ENCODE measurements at regions not wholly inside any gene's neighbourhood (a gene's known extent, or its start where the extent isn't known, plus 50 kb on each side); places are given as distances from the start of the nearest gene placed in this dataset.

DNA sequence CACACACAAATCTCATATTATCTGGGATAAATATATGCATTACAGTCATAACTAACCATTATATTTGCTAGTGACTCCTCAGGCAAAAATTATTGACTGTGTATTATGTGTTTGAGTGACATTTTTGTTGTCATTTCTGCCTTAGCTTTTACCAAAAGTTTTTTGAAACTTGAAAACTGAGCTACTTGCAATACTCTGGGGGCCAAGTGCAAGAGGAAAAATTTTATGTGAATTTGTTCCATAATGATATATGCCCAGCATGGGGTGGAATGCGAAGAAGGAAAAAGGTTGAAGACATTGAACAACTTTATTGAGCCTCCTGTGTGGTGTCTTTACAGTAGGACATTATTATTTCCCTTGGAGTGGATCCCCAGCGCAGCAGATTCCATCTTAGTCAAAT, 176.8 kb upstream of the FERD3L start:
- H3K9me3 Mint-ChIP-seq (ENCODE audit: low read depth, unreplicated experiment) = no peaks in the 10 kb centered on the region
- intact Hi-C loops (cut with micrococcal nuclease; ENCODE audit: unreplicated experiment) = no loop called here
- BruUV-seq (replicated peaks) = no TSS peak
- no peak for TF ChIP-seq CTCF (IDR thresholded peaks at IDR 0.05; ENCODE audit: unreplicated experiment)
- CTCF ChIA-PET = interaction anchor here (0.9 kb wide), 1 partner anchor 31 kb away, joined by 3 read pairs; no protein-coding TSS in a partner anchor
- H3K4me1 Mint-ChIP-seq (ENCODE audit: low read depth, unreplicated experiment) = no peaks in the 10 kb centered on the region
- H3K27ac Mint-ChIP-seq (ENCODE audit: unreplicated experiment) = no peak overlapping the region
- H3K36me3 Mint-ChIP-seq (ENCODE audit: insufficient read depth, unreplicated experiment) = no peaks in the 10 kb centered on the region
- H3K27me3 Mint-ChIP-seq (ENCODE audit: unreplicated experiment) = peaks cover 37% of the 10 kb centered on the region
- no peak overlapping the region for H3K4me3 Mint-ChIP-seq (ENCODE audit: low read depth, unreplicated experiment)
- no peak for DNase-seq

GRCh38 chr7:19318287-19318686, 173.1 kb upstream of the FERD3L start:
- peaks cover 39% of the 10 kb centered on the region for H3K27me3 Mint-ChIP-seq (ENCODE audit: unreplicated experiment)
- H3K36me3 Mint-ChIP-seq (ENCODE audit: insufficient read depth, unreplicated experiment) = no peaks in the 10 kb centered on the region
- CTCF ChIA-PET = no interaction called here
- no peak overlapping the region for H3K27ac Mint-ChIP-seq (ENCODE audit: unreplicated experiment)
- no peak for DNase-seq
- intact Hi-C loops (cut with micrococcal nuclease; ENCODE audit: unreplicated experiment) = no loop called here
- H3K4me1 Mint-ChIP-seq (ENCODE audit: low read depth, unreplicated experiment) = no peaks in the 10 kb centered on the region
- no TSS peak for BruUV-seq (replicated peaks)
- no peak for TF ChIP-seq CTCF (IDR thresholded peaks at IDR 0.05; ENCODE audit: unreplicated experiment)
- H3K9me3 Mint-ChIP-seq (ENCODE audit: low read depth, unreplicated experiment) = no peaks in the 10 kb centered on the region
- no peak overlapping the region for H3K4me3 Mint-ChIP-seq (ENCODE audit: low read depth, unreplicated experiment)

GRCh38 chr7:19317461-19317860, 172.2 kb upstream of the FERD3L start:
- Mint-ChIP-seq H3K4me1 (ENCODE audit: low read depth, unreplicated experiment) (no peaks in the 10 kb centered on the region), H3K27me3 (ENCODE audit: unreplicated experiment) (peaks cover 39% of the 10 kb centered on the region), H3K9me3 (ENCODE audit: low read depth, unreplicated experiment) (no peaks in the 10 kb centered on the region), H3K4me3 (ENCODE audit: low read depth, unreplicated experiment) (no peak overlapping the region), H3K36me3 (ENCODE audit: insufficient read depth, unreplicated experiment) (no peaks in the 10 kb centered on the region), H3K27ac (ENCODE audit: unreplicated experiment) (no peak overlapping the region)
- DNase-seq = no peak
- TF ChIP-seq CTCF (IDR thresholded peaks at IDR 0.05; ENCODE audit: unreplicated experiment) = no peak
- CTCF ChIA-PET = no interaction called here
- no TSS peak for BruUV-seq (replicated peaks)
- intact Hi-C loops (cut with micrococcal nuclease; ENCODE audit: unreplicated experiment) = no loop called here

DNA sequence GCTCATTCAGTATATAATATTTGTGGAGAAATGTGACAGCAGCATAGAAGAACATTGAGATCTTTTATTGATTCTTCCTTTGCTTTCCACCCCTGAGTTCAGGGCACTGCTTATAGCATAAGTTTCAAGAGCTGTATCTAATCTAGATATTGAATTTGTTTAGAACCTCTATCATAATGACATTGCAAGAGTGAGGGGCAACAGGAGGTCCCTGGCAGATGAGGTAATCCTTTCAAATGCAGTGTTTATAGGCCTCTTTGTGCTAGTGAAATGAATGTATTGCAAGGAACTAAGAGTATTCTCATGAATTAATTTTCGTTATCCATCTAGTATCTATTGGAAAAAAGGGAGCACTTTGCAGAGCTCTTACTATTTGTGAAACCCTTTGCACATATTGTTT, 167.2 kb upstream of the FERD3L start:
- TF ChIP-seq CTCF (IDR thresholded peaks at IDR 0.05; ENCODE audit: unreplicated experiment) = no peak
- no peaks in the 10 kb centered on the region for H3K36me3 Mint-ChIP-seq (ENCODE audit: insufficient read depth, unreplicated experiment)
- DNase-seq = no peak
- H3K27ac Mint-ChIP-seq (ENCODE audit: unreplicated experiment) = no peak overlapping the region
- H3K4me3 Mint-ChIP-seq (ENCODE audit: low read depth, unreplicated experiment) = no peak overlapping the region
- peaks cover 7% of the 10 kb centered on the region for H3K27me3 Mint-ChIP-seq (ENCODE audit: unreplicated experiment)
- CTCF ChIA-PET = no interaction called here
- no peaks in the 10 kb centered on the region for H3K9me3 Mint-ChIP-seq (ENCODE audit: low read depth, unreplicated experiment)
- no TSS peak for BruUV-seq (replicated peaks)
- no peaks in the 10 kb centered on the region for H3K4me1 Mint-ChIP-seq (ENCODE audit: low read depth, unreplicated experiment)
- intact Hi-C loops (cut with micrococcal nuclease; ENCODE audit: unreplicated experiment) = no loop called here

- Mint-ChIP-seq H3K27me3 (ENCODE audit: unreplicated experiment) (no peaks in the 10 kb centered on the region), H3K4me1 (ENCODE audit: low read depth, unreplicated experiment) (no peaks in the 10 kb centered on the region), H3K9me3 (ENCODE audit: low read depth, unreplicated experiment) (no peaks in the 10 kb centered on the region), H3K36me3 (ENCODE audit: insufficient read depth, unreplicated experiment) (no peaks in the 10 kb centered on the region), H3K4me3 (ENCODE audit: low read depth, unreplicated experiment) (no peak overlapping the region), H3K27ac (ENCODE audit: unreplicated experiment) (no peak overlapping the region)
- TF ChIP-seq CTCF (IDR thresholded peaks at IDR 0.05; ENCODE audit: unreplicated experiment) = no peak
- CTCF ChIA-PET = no interaction called here
- BruUV-seq (replicated peaks) = no TSS peak
- intact Hi-C loops (cut with micrococcal nuclease; ENCODE audit: unreplicated experiment) = no loop called here
- DNase-seq = no peak
Observed at GRCh38 chr7:19307554-19307953, 162.3 kb upstream of the FERD3L start.
